HCT116 (cell line): ENCODE measurements at regions not wholly inside any gene's neighbourhood (a gene's known extent, or its start where the extent isn't known, plus 50 kb on each side); places are given as distances from the start of the nearest gene placed in this dataset.

Experiments
- ATAC-seq: fragments of 200-7000 bp; cut with Tn5 transposase; 2 replicates; pipeline ENCODE4 v1.9.1; 2020; ENCODE audit warnings: mild to moderate bottlenecking, moderate library complexity
- BruUV-seq: library from RNA; stranded (reverse); fragments of 400-500 nt; replicated peaks from 2 replicates; lab custom pipeline; 2021; lab: Mats Ljungman, UMichigan
- CTCF ChIA-PET: fragments of 300-600 bp; sonication (Branson Sonifier 250); formaldehyde crosslinking; loops from one replicate; lab custom pipeline; 2021; ENCODE audit warnings: antibody characterized with exemption; lab: Charles Lee
- POLR2A ChIA-PET: fragments of 300-600, 350-600 bp; sonication (Branson Sonifier 250); formaldehyde crosslinking; loops from one replicate; lab custom pipeline; 2021; ENCODE audit warnings: antibody characterized with exemption; lab: Charles Lee
- RAD21 ChIA-PET, 2 experiments: fragments of 300-600 bp; sonication (Branson Sonifier 250); formaldehyde crosslinking; loops; one replicate each; lab custom pipeline; 2023; ENCODE audit warnings: low total read pairs in 2 of 2; ENCODE audit not compliant: uncharacterized antibody in 2 of 2, unreplicated experiment in 2 of 2, low non-redundant PET in 1 of 2; lab: Charles Lee
- DNase-seq: peaks from one replicate; pipeline ENCODE4 v3.0.0-alpha.2; 2010; ENCODE audit warnings: low read depth, low spot score
- H2AFZ ChIP-seq: fragments of 200-600 bp; shearing (Covaris generic), sonication (generic); 2 replicates; pipeline ENCODE4 v1.6.1; 2017; ENCODE audit warnings: low read depth, mixed run types, mixed read lengths, antibody characterized with exemption, low read length; ENCODE audit not compliant: poor library complexity, severe bottlenecking
- H3K27ac ChIP-seq: 2 replicates; pipeline ENCODE4 v1.5.1; 2012; ENCODE audit warnings: low read depth, low read length
- H3K27me3 ChIP-seq: fragments of 200-600 bp; sonication (generic); 2 replicates; pipeline ENCODE4 v1.6.1; 2016; ENCODE audit warnings: mixed run types, low read length, mixed read lengths; ENCODE audit not compliant: insufficient read depth
- H3K36me3 ChIP-seq, 2 experiments: fragments of 200-500 bp in 1 of 2; fragments of 200-600 bp in 1 of 2; sonication (Bioruptor generic) in 1 of 2; sonication (generic) in 1 of 2; 2 replicates each; pipeline versions ENCODE4 v1.5.1 to v1.6.1; 2014 to 2016; ENCODE audit warnings: low read length in 2 of 2, inconsistent platforms in 1 of 2, mixed read lengths in 1 of 2, mixed run types in 1 of 2; ENCODE audit not compliant: insufficient read depth in 2 of 2, control insufficient read depth in 1 of 2
- H3K4me1 ChIP-seq, 2 experiments: fragments of 200-600 bp in 1 of 2; sonication (generic) in 1 of 2; 2 replicates each; pipeline versions ENCODE4 v1.5.1 to v1.6.1; 2012 to 2017; ENCODE audit warnings: low read length in 2 of 2, inconsistent platforms in 1 of 2, mild to moderate bottlenecking in 1 of 2, mixed read lengths in 1 of 2, mixed run types in 1 of 2, moderate library complexity in 1 of 2; ENCODE audit not compliant: insufficient read depth in 2 of 2, control insufficient read depth in 1 of 2
- H3K4me2 ChIP-seq: fragments of 200-600 bp; sonication (generic); 2 replicates; pipeline ENCODE4 v1.6.1; 2017; ENCODE audit warnings: mixed run types, low read length, mixed read lengths
- H3K4me3 ChIP-seq, 2 experiments: fragments of 200-600 bp in 1 of 2; sonication (generic) in 1 of 2; replicated peaks in 1 of 2; 2 replicates each; pipeline ENCODE4 v1.5.1; 2011 to 2016; ENCODE audit warnings: low read length in 2 of 2, control low read depth in 1 of 2, low read depth in 1 of 2, mild to moderate bottlenecking in 1 of 2, mixed read lengths in 1 of 2, mixed run types in 1 of 2
- H3K79me2 ChIP-seq: fragments of 200-600 bp; sonication (generic); 2 replicates; pipeline ENCODE4 v1.6.1; 2017; ENCODE audit warnings: mild to moderate bottlenecking, mixed run types, low read length, moderate library complexity, mixed read lengths; ENCODE audit not compliant: insufficient read depth
- H3K9ac ChIP-seq: fragments of 200-600 bp; sonication (generic); 2 replicates; pipeline ENCODE4 v1.6.1; 2016; ENCODE audit warnings: low read length, mixed read lengths
- H3K9me2 ChIP-seq: fragments of 200-600 bp; sonication (generic), shearing (Covaris generic); 2 replicates; pipeline ENCODE4 v1.6.1; 2017; ENCODE audit warnings: mixed run types, mild to moderate bottlenecking, moderate library complexity; ENCODE audit not compliant: insufficient read depth
- H3K9me3 ChIP-seq, 2 experiments: fragments of 200-500 bp in 1 of 2; fragments of 200-600 bp in 1 of 2; sonication (Bioruptor generic) in 1 of 2; sonication (generic) in 1 of 2; 2 replicates each; pipeline ENCODE4 v1.6.1; 2014 to 2017; ENCODE audit warnings: low read length in 2 of 2, mixed read lengths in 2 of 2, inconsistent platforms in 1 of 2, low read depth in 1 of 2, mild to moderate bottlenecking in 1 of 2, mixed run types in 1 of 2, moderate library complexity in 1 of 2; ENCODE audit not compliant: control insufficient read depth in 1 of 2, insufficient read depth in 1 of 2
- H4K20me1 ChIP-seq: fragments of 200-600 bp; sonication (generic), shearing (Covaris generic); 2 replicates; pipeline ENCODE4 v1.6.1; 2017; ENCODE audit warnings: mixed run types, mild to moderate bottlenecking, moderate library complexity; ENCODE audit not compliant: insufficient read depth
- CBX3 ChIP-seq: IDR thresholded peaks from 2 replicates; pipeline ENCODE4 v1.6.1; 2012; ENCODE audit warnings: low read depth
- ELF1 ChIP-seq: IDR thresholded peaks from 2 replicates; pipeline ENCODE4 v1.6.1; 2012; ENCODE audit warnings: low read depth, borderline replicate concordance
- EZH2phosphoT487 ChIP-seq: fragments of 200-600 bp; IDR thresholded peaks from 2 replicates; pipeline ENCODE4 v1.6.1; 2018; ENCODE audit warnings: antibody characterized with exemption, borderline replicate concordance
- POLR2A ChIP-seq: IDR thresholded peaks from 2 replicates; pipeline ENCODE4 v1.7.0; 2011; ENCODE audit warnings: borderline replicate concordance; ENCODE audit not compliant: insufficient read depth, insufficient read length; ENCODE audit errors: extremely low read depth
- SP1 ChIP-seq: IDR thresholded peaks from 2 replicates; pipeline ENCODE4 v1.6.1; 2012; ENCODE audit warnings: low read depth
- intact Hi-C: fragments of 100-400 bp; cut with micrococcal nuclease; formaldehyde crosslinking; loops from 2 replicates; pipeline ENCODE4 v1.10.0; 2022
- TF ChIP-seq, protein P1 (sequence below): IDR thresholded peaks from 2 replicates; pipeline ENCODE4 v1.6.1; 2011; ENCODE audit warnings: mild to moderate bottlenecking, low read length, moderate library complexity; ENCODE audit not compliant: insufficient replicate concordance; ENCODE audit errors: extremely low read depth
- TF ChIP-seq, protein P2 (sequence below): IDR thresholded peaks from 2 replicates; pipeline ENCODE4 v1.6.1; 2012
- TF ChIP-seq, protein P3 (sequence below): IDR thresholded peaks from 2 replicates; pipeline ENCODE4 v1.6.1; 2012

DNA sequence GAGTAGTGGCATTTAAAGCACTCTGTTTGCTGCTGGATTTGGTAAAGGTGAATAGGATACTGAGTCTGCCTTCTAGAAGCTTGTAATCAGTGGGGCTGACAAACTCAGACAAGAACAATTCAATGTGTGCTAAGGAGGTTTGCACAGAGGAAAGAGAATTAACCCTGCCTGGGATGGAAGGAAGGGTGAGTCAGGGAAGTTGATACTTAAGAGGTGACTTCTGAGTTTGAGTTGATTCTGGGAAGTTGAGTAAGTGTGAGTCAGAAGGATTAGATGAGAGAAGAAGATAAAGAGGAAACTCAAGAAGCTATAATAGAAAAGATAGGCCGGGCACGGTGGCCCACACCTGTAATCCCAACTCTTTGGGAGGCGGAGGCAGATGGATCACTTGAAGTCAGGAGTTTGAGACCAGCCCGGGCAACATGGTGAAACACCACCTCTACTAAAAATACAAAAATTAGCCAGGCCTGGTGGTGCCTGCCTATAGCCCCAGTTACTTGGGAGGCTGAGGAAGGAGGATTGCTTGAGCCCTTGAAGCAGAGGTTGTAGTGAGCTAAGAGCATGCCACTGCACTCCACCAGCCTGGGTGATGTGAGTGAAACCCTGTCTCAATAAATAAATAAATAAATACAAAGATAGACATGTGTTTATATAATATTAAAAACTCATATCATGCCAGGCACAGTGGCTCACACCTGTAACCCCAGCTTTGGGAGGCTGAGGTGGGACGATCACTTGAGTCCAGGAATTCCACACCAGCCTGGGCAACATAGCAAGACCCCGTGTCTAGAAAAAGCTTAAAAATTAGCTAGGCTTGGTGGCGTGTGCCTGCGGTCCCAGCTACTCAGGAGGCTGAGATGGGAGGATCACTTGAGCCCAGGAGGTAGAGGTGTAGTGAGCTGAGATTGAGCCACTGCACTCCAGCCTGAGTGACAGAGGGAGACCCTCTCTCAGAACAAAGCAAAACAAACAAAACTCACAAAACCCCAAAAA lies 126.8 kb upstream of the CPM start (continued):
- TF ChIP-seq, protein P1, sequence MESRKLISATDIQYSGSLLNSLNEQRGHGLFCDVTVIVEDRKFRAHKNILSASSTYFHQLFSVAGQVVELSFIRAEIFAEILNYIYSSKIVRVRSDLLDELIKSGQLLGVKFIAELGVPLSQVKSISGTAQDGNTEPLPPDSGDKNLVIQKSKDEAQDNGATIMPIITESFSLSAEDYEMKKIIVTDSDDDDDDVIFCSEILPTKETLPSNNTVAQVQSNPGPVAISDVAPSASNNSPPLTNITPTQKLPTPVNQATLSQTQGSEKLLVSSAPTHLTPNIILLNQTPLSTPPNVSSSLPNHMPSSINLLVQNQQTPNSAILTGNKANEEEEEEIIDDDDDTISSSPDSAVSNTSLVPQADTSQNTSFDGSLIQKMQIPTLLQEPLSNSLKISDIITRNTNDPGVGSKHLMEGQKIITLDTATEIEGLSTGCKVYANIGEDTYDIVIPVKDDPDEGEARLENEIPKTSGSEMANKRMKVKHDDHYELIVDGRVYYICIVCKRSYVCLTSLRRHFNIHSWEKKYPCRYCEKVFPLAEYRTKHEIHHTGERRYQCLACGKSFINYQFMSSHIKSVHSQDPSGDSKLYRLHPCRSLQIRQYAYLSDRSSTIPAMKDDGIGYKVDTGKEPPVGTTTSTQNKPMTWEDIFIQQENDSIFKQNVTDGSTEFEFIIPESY = peak; percentile 46
- TF ChIP-seq, protein P2, sequence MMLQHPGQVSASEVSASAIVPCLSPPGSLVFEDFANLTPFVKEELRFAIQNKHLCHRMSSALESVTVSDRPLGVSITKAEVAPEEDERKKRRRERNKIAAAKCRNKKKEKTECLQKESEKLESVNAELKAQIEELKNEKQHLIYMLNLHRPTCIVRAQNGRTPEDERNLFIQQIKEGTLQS = no peak
- TF ChIP-seq CBX3 (peak; percentile 97), SP1 (peak; percentile 85), ELF1 (no peak), EZH2phosphoT487 (no peak)
- TF ChIP-seq, all 23 proteins: peak for 11

- peak overlapping the region; percentile 18 for H2AFZ ChIP-seq
- peaks cover 0 to 50% of the 10 kb centered on the region in 2 experiments; a peak in 3 of 4 replicates for H3K4me1 ChIP-seq
- no peaks in the 10 kb centered on the region for H4K20me1 ChIP-seq
- H3K9me2 ChIP-seq = no peaks in the 10 kb centered on the region
- POLR2A ChIA-PET = no interaction called here
- H3K9me3 ChIP-seq = no peaks in the 10 kb centered on the region
- RAD21 ChIA-PET = no interaction called here
- TF ChIP-seq POLR2A = no peak
- TF ChIP-seq, protein P3, sequence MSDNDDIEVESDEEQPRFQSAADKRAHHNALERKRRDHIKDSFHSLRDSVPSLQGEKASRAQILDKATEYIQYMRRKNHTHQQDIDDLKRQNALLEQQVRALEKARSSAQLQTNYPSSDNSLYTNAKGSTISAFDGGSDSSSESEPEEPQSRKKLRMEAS = no peak
- no peak for TF ChIP-seq ELF1
- H3K79me2 ChIP-seq = no peaks in the 10 kb centered on the region
- H3K36me3 ChIP-seq = no peaks in the 10 kb centered on the region
- H3K4me2 ChIP-seq = no peak overlapping the region
- no peaks in the 10 kb centered on the region for H3K27me3 ChIP-seq
- no peak overlapping the region for H3K9ac ChIP-seq
- intact Hi-C loops = no loop called here
- no peak for ATAC-seq
- no peak overlapping the region for H3K27ac ChIP-seq
- BruUV-seq = no TSS peak
- DNase-seq = no peak
- no peak overlapping the region for H3K4me3 ChIP-seq
- CTCF ChIA-PET = no interaction called here
Measured at GRCh38 chr12:69061574-69061973, 128.6 kb upstream of the CPM start.
